ENCODE measurements at regions not wholly inside any gene's neighbourhood (a gene's known extent, or its start where the extent isn't known, plus 50 kb on each side); places are given as distances from the start of the nearest gene placed in this dataset.

GRCh38 chr2:19839438-19839837 lies 62.3 kb downstream of the TTC32 start:
- H3K4me3 ChIP-seq (ENCODE audit: low read depth, low read length), result no peak overlapping the region
- no peak for DNase-seq (ENCODE audit: low read depth)
- TF ChIP-seq CTCF (IDR thresholded peaks at IDR 0.05; ENCODE audit: insufficient read depth, low read depth, low read length, missing control alignments), result no peak

GRCh38 chr2:19838616-19839015 lies 63.2 kb downstream of the TTC32 start:
- no peak for DNase-seq (ENCODE audit: low read depth)
- no peak overlapping the region for H3K4me3 ChIP-seq (ENCODE audit: low read depth, low read length)
- TF ChIP-seq CTCF (IDR thresholded peaks at IDR 0.05; ENCODE audit: insufficient read depth, low read depth, low read length, missing control alignments), result no peak

- no peak overlapping the region for H3K4me3 ChIP-seq (ENCODE audit: low read depth, low read length)
- no peak for DNase-seq (ENCODE audit: low read depth)
- no peak for TF ChIP-seq CTCF (IDR thresholded peaks at IDR 0.05; ENCODE audit: insufficient read depth, low read depth, low read length, missing control alignments)
Observed at GRCh38 chr2:19837235-19837766, 64.5 kb downstream of the TTC32 start.

- DNase-seq (ENCODE audit: low read depth), result no peak
- TF ChIP-seq CTCF (IDR thresholded peaks at IDR 0.05; ENCODE audit: insufficient read depth, low read depth, low read length, missing control alignments), result no peak
- H3K4me3 ChIP-seq (ENCODE audit: low read depth, low read length), result no peak overlapping the region
Observed at GRCh38 chr2:19835781-19836281, 66.0 kb downstream of the TTC32 start.

GRCh38 chr2:19833978-19834377 lies 67.8 kb downstream of the TTC32 start:
- TF ChIP-seq CTCF (IDR thresholded peaks at IDR 0.05; ENCODE audit: insufficient read depth, low read depth, low read length, missing control alignments), result no peak
- no peak overlapping the region for H3K4me3 ChIP-seq (ENCODE audit: low read depth, low read length)
- no peak for DNase-seq (ENCODE audit: low read depth)

- no peak for DNase-seq (ENCODE audit: low read depth)
- H3K4me3 ChIP-seq (ENCODE audit: low read depth, low read length), result no peak overlapping the region
- no peak for TF ChIP-seq CTCF (IDR thresholded peaks at IDR 0.05; ENCODE audit: insufficient read depth, low read depth, low read length, missing control alignments)
Observed at GRCh38 chr2:19829672-19830071, 72.1 kb downstream of the TTC32 start.

- DNase-seq (ENCODE audit: low read depth), result no peak
- TF ChIP-seq CTCF (IDR thresholded peaks at IDR 0.05; ENCODE audit: insufficient read depth, low read depth, low read length, missing control alignments), result no peak
- H3K4me3 ChIP-seq (ENCODE audit: low read depth, low read length), result no peak overlapping the region
Observed at GRCh38 chr2:19826874-19827273, 74.9 kb downstream of the TTC32 start.
